Right cardiac atrium (tissue), 5 donors: ENCODE measurements at regions not wholly inside any gene's neighbourhood (a gene's known extent, or its start where the extent isn't known, plus 50 kb on each side); places are given as distances from the start of the nearest gene placed in this dataset.

Experiments used
- ATAC-seq, 2 donors: fragments of 200-7000 bp; cut with Tn5 transposase; one replicate each; pipeline versions ENCODE4 v1.8.0 to v1.9.1; 2020; ENCODE audit warnings: moderate library complexity in 2 of 2, mild to moderate bottlenecking in 1 of 2
- DNase-seq, 3 donors: peaks; one replicate each; pipeline ENCODE4 v3.0.0-alpha.2; 2020
- H3K27ac ChIP-seq: one replicate; pipeline ENCODE4 v1.5.1; 2013; ENCODE audit warnings: mild to moderate bottlenecking, low read length, control low read depth, moderate library complexity
- H3K27me3 ChIP-seq: one replicate; pipeline ENCODE4 v1.6.1; 2013; ENCODE audit not compliant: control insufficient read depth, insufficient read depth
- H3K4me1 ChIP-seq: one replicate; pipeline ENCODE4 v1.6.1; 2013; ENCODE audit warnings: low read length; ENCODE audit not compliant: control insufficient read depth, insufficient read depth
- H3K4me3 ChIP-seq: one replicate; pipeline ENCODE4 v1.5.1; 2013; ENCODE audit warnings: low read length, control low read depth
- H3K9me3 ChIP-seq: one replicate; pipeline ENCODE4 v1.6.1; 2013; ENCODE audit warnings: low read length; ENCODE audit not compliant: control insufficient read depth
- WGBS: extraction: QIAGEN DNeasy Blood & Tissue Kit; methylation state at CpG from one replicate; pipeline ENCODE4 v1.1.7; 2013; 5-methylcytosine and 5-hydroxymethylcytosine counted together
- intact Hi-C, 4 donors: fragments of 100-400 bp; cut with DNase I; formaldehyde crosslinking; loops; one replicate each; pipeline versions ENCODE4 v1.11.0 to v1.14.0; 2022 to 2023
- donor health status: healthy with polysubstance abuse.
- donor health status: DM: no; HTN: yes; CAD: no.
- donor health status: DM: no; HTN: no; CAD: no.
- donor health status: DM: no; HTN: yes; CAD: no; lungs with severe emphysema.
- donor health status: DM: yes; HTN: yes; CAD: no.

DNA sequence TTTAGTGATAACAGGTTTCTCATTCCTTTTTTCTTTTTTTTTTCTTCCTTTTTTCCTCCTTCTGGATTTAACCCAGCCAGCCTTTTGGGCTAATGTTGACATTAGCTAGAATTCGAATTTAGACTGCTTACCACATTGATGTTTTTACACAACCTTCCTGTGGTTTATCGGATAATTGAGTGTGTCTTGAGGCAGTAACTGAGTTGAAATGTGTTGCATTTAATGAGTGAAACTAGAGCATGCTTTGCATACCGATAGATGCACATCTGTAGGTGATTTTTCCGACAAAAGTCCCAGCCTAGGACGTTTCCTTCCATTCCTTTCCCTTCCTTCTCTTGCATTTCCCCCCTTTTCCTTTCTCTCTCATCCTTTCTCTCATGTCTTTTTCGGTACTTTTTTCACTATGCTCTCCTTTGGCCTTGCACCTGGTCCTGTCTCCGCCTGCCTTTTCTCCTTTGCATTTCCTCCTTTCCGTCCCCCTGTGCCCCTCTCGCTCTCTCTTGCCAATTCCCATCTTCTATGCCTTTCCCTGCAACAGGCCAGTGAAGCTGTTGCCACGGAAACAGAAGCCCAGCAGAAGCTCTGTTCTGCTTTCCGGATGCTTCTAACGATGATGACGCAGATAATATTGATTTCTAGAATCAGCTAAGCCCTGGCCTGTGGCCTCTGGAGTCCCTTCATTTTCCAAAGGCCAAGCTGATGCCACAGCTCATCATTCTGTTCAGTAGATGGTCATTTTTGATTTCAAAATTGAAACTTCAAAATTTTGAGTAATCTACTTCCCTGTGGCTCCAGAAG lies 76.1 kb downstream of the SLC25A47 start:
- no peak for ATAC-seq
- Histone ChIP-seq H3K27me3 (no peaks in the 10 kb centered on the region), H3K4me3 (no peak overlapping the region), H3K4me1 (peaks cover 4% of the 10 kb centered on the region), H3K27ac (no peak overlapping the region), H3K9me3 (no peaks in the 10 kb centered on the region)
- intact Hi-C loops: no loop called here
- DNase-seq: no peak
- 82% methylated on average over 13 of the region's 13 CpGs for WGBS

DNA sequence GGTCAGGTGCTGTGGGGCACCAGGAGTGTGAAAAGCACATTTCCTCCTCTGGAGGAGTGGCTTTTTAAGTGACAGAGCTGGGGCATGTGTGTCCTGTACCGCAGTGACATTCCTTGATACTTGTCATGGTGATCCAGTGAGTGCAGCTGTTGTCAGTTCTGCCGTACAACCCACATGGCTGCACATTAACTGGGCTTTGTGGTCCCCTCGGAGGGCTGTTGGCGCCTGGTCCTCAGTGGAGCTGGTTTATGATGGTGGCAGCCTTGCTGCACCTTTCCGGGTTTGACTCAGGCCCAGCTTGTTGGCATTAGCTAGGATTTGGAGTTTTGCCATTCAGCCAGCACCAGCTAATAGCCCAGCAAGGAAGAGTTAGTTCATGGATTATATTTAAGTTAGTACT lies 77.0 kb downstream of the SLC25A47 start:
- intact Hi-C loops: loop anchor here in 1 of 4 donors (10.0 kb wide), 1 partner anchor 145 kb away; no protein-coding TSS in a partner anchor
- WGBS: 73% methylated on average over 5 of the region's 5 CpGs
- no peak for DNase-seq

DNA sequence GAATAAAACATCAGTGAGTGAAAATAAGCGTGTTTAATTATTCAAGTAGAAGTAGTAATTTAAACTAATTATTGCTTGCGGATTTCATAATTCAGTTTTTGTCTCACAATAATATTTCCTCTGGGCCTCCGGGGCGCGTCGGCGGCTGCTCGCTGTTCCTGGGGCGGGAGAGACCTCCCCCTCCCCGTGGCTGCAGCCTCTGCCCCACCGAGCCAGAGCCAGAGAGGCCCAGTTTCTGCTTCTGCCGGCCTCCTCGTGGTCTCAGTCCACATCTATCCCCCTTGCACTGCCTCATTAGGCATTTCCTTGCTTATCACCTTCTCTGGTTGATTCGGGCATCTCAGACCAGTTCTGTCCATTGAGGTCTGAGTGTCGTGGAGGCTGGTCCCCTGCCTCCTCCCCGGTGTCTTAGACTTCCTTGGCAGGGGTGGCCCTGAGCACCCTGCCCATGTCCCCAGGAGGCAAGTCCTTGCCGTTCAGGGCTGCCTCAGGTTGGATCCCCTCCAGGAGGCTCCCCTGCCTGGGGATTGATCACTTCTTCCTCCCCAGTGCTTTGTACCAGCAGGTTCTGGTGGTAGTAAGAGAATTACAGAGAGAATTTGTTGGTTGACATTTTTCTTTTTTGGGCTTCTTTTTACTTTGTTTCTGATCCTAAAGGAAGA lies 78.0 kb downstream of the SLC25A47 start:
- peaks cover 4% of the 10 kb centered on the region for H3K4me1 ChIP-seq
- DNase-seq (no peak), ATAC-seq (no peak)
- intact Hi-C loops: loop anchor here in 1 of 4 donors (10.0 kb wide), 1 partner anchor 144 kb away; no protein-coding TSS in a partner anchor
- no peak overlapping the region for H3K4me3 ChIP-seq
- no peak overlapping the region for H3K27ac ChIP-seq
- 77% methylated on average over 17 of the region's 17 CpGs for WGBS
- no peaks in the 10 kb centered on the region for H3K9me3 ChIP-seq
- H3K27me3 ChIP-seq: no peaks in the 10 kb centered on the region

More for the DNA sequence above, 77.0 kb downstream of the SLC25A47 start:
- no peaks in the 10 kb centered on the region for H3K9me3 ChIP-seq
- ATAC-seq: peak in 1 of 2 donors; percentile 39
- H3K27ac ChIP-seq: no peak overlapping the region
- no peak overlapping the region for H3K4me3 ChIP-seq
- H3K4me1 ChIP-seq: peaks cover 4% of the 10 kb centered on the region
- H3K27me3 ChIP-seq: no peaks in the 10 kb centered on the region

DNA sequence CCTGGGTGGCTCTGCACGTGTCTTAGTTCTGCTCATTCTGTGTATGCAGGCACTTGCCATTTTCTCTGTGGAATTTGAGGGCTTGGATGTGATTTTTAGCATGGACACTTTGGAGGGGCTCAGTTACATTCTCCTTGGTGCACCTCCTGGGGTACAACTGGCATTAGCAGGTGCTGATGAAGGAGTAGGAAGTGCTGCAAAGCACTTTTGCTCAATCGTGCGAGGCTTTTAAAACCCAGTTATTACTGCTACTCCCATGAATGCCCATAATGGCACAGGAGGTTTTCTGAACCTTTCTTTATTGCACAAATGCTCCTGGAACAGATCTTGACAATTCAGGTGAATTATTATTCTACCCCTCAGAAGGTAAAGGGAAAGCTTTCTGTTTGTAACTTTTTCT lies 78.7 kb downstream of the SLC25A47 start:
- no peak for ATAC-seq
- intact Hi-C loops: loop anchor here in 1 of 4 donors (10.0 kb wide), 1 partner anchor 143 kb away; no protein-coding TSS in a partner anchor

DNA sequence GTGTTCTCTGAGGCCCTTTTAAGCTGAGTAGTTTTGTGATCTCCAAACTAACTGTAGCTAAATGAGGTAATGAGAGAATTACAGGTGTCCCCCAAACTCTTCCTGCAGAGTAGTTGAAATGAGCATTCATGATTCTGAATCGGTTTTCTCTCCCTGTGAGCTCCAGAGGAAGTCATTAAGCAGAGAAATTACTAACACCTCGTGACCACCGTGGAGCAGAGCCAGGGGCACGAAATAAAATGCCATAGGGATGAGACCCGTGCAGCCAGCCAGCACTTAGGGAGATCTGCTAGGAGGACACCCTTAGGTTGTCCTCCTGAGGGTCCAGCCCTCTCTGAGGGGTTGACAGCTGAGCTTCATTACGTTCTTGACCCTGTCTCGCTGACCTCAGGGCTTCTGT lies 79.5 kb downstream of the SLC25A47 start:
- Histone ChIP-seq H3K27ac (no peak overlapping the region), H3K9me3 (no peaks in the 10 kb centered on the region), H3K4me1 (peaks cover 7% of the 10 kb centered on the region), H3K4me3 (no peak overlapping the region), H3K27me3 (no peaks in the 10 kb centered on the region)
- 42% methylated on average over 7 of the region's 7 CpGs for WGBS
- DNase-seq (no peak), ATAC-seq (no peak)
- intact Hi-C loops: loop anchor here in 1 of 4 donors (10.0 kb wide), 1 partner anchor 142 kb away; no protein-coding TSS in a partner anchor

More for the DNA sequence above, 78.7 kb downstream of the SLC25A47 start:
- DNase-seq: no peak
- 89% methylated on average over 3 of the region's 3 CpGs for WGBS
- H3K4me3 ChIP-seq: no peak overlapping the region
- H3K9me3 ChIP-seq: no peaks in the 10 kb centered on the region
- peaks cover 7% of the 10 kb centered on the region for H3K4me1 ChIP-seq
- H3K27ac ChIP-seq: no peak overlapping the region
- no peaks in the 10 kb centered on the region for H3K27me3 ChIP-seq

DNA sequence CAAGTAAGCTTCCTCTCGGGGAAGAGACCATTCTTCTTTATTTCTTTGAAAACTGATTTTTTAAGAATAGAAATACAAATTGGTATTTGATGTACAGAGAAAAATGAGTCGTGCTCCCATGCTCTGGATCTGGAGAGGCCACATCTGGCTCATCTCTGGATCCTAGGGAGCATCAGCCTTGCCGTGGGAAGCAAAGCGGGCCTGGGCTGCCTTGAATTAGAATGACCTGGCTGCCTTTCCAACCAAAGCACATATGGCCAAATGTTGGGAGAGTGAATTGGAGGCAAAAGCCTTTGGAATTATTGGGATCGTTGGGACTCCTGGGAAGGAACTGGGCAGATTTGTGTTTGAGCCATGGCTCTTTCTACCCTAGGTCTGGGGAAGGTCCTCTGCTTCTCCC lies 80.0 kb downstream of the SLC25A47 start:
- DNase-seq (no peak), ATAC-seq (no peak)
- intact Hi-C loops: loop anchor here in 1 of 4 donors (10.0 kb wide), 1 partner anchor 142 kb away; no protein-coding TSS in a partner anchor
- no peaks in the 10 kb centered on the region for H3K27me3 ChIP-seq
- H3K27ac ChIP-seq: no peak overlapping the region
- H3K4me3 ChIP-seq: no peak overlapping the region
- WGBS: 90% methylated on average over 5 of the region's 5 CpGs
- H3K9me3 ChIP-seq: no peaks in the 10 kb centered on the region
- H3K4me1 ChIP-seq: peaks cover 7% of the 10 kb centered on the region

DNA sequence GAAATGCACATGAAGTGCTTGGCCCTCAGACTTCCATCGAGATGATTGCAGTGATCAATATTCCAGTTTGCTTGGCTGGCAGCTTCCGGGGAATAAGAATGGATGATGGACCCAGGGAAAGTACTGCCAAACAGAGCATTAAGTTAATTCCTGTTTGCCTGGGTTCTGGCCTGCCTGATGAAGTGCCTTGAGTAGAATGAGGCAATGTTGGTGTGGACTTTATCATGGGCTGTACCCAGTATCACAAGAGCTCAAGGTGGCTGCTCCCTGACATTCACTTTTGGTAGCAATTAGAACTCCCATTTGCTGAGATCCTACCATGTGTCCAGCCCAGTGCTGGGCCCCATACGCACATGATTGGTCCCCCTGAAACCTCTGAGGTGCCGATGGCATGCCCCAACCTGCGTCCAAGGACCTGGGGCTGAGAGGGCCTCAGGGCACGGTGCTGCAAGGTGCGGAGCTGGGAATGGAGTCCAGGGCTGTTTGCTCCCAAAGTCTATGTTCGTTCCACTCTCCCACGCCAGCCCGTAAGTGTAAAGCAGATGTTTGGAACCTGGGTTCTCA lies 80.7 kb downstream of the SLC25A47 start:
- ATAC-seq (no peak), DNase-seq (no peak)
- Histone ChIP-seq H3K4me3 (no peak overlapping the region), H3K9me3 (no peaks in the 10 kb centered on the region), H3K4me1 (peaks cover 7% of the 10 kb centered on the region), H3K27me3 (no peaks in the 10 kb centered on the region), H3K27ac (no peak overlapping the region)
- intact Hi-C loops: loop anchor here in 1 of 4 donors (10.0 kb wide), 1 partner anchor 141 kb away; no protein-coding TSS in a partner anchor
- 98% methylated on average over 10 of the region's 10 CpGs for WGBS

DNA sequence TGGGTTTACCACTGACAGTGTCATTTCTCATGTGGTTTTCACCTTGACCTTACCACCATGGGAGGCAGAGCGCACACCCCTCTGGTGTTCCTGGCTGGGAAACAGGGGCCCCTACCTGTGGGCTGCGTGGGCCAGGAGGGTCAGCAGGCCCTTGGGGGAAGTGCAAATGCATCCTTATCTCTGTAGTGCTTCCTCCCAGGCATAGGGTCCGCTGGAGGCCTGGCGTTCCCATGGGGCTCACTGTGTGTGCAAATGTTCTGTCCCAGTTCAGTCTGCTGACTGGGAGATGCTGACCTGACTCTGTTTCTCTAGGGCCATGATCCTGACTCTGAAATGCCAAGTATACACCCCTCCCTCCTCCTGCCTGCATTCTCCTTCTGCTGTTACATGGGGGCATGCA lies 81.3 kb downstream of the SLC25A47 start:
- Histone ChIP-seq H3K4me3 (no peak overlapping the region), H3K27ac (no peak overlapping the region), H3K4me1 (peaks cover 7% of the 10 kb centered on the region), H3K9me3 (no peaks in the 10 kb centered on the region), H3K27me3 (no peaks in the 10 kb centered on the region)
- 78% methylated on average over 4 of the region's 4 CpGs for WGBS
- DNase-seq (no peak), ATAC-seq (no peak)
- intact Hi-C loops: loop anchor here in 1 of 4 donors (10.0 kb wide), 1 partner anchor 140 kb away; no protein-coding TSS in a partner anchor

DNA sequence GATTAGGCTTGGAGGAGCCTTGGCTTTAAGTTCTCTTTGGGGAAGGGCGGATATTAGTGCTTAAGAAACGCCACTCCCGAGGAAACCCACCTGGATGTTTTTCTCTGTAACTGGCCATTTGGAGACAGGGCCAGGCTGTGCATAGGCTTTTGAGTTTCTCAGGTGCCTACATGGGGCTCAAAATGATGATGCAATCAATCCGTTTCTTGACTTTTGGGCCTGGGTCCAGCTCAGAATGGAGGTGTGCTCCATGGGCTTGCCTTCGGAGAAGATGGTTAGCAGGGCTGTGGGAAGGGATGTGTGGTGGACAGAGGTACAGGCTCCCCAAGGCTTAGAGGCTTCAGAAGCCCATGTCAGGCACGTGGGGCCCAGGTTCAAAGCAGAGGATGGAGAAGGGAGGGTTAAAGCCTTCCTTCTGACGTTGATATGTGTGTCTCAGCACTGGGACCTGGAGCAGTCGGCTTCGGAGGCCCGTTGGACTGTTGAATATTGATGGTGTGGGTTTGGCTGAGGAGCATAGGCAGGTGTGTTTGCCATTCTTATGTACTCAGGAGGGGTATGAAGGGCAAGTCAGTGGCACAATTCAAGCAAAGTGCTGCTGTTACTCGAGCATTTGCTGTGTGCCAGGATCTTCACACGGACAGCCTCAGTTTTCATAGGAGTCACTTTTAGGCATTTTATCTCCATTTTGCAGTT lies 82.8 kb downstream of the SLC25A47 start:
- DNase-seq: no peak
- WGBS: 88% methylated on average over 12 of the region's 12 CpGs
- H3K9me3 ChIP-seq: no peaks in the 10 kb centered on the region
- peaks cover 7% of the 10 kb centered on the region for H3K4me1 ChIP-seq
- no peak overlapping the region for H3K27ac ChIP-seq
- no peaks in the 10 kb centered on the region for H3K27me3 ChIP-seq
- intact Hi-C loops: loop anchor here in 1 of 4 donors (10.0 kb wide), 1 partner anchor 139 kb away; no protein-coding TSS in a partner anchor
- ATAC-seq: no peak
- no peak overlapping the region for H3K4me3 ChIP-seq

DNA sequence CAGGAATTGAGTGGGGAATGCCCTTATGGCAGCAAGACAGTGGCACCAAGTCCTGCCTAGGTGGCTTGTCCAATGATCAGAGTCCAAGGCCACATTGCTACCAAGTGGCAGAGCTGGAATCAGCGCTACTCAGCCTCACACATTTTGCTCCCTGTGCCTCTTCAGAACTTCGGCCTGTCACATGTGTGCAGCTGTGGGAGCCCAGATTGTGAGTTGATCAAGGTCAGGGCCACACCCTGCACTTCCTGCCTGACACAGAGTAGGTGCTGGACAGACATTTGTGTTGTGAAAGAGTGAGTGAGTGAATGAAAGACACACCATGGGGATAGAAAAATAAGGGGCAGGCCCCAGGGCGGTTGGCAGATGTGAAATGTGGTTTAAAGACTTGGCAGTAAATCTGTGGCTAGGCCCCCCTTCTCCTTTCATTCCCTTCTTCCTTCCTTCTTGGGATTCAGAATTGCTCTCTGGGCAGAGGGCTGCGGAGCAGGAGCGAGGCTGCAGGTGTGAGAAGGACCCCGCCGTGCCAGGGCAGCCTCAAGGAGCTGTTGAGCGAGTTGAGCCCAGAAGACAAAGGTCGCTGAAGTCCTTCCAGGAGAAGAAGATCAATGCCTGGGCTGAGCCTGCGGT lies 83.5 kb downstream of the SLC25A47 start:
- 73% methylated on average over 10 of the region's 10 CpGs for WGBS
- DNase-seq (no peak), ATAC-seq (peak; percentile 51 to 66)
- H3K9me3 ChIP-seq: no peaks in the 10 kb centered on the region
- H3K4me1 ChIP-seq: peaks cover 7% of the 10 kb centered on the region
- no peak overlapping the region for H3K4me3 ChIP-seq
- no peak overlapping the region for H3K27ac ChIP-seq
- intact Hi-C loops: loop anchor here in 1 of 4 donors (10.0 kb wide), 1 partner anchor 138 kb away; no protein-coding TSS in a partner anchor
- H3K27me3 ChIP-seq: no peaks in the 10 kb centered on the region
